ENCODE measurements at regions not wholly inside any gene's neighbourhood (a gene's known extent, or its start where the extent isn't known, plus 50 kb on each side); places are given as distances from the start of the nearest gene placed in this dataset.

DNA sequence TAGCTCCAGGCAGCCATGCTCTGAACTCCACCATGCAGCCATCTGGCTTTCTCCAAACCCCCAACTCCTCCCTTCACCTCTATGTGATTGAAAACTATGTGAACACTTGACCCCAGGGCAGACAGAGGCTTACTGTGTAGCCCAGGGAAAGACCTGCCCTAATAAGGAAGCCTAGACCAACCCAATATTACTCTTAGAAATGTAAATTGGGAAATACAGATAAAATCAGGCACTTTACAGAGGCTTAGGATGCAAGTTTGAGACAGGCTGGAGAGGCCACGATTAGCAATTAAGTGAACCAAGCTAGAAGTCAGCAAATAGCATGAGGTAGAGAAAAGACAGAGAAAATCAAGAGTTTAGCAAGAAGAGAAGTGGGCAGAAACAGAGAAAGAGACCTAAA is 141.7 kb upstream of the ABCA1 start:
- no peaks in the 10 kb centered on the region for H3K79me2 ChIP-seq
- no peaks in the 10 kb centered on the region for H3K27me3 ChIP-seq
- WGBS (ENCODE audit: low lambda C conversion rate, missing lambda C conversion rate) = 18% methylated on average over 1 of the region's 1 CpG
- no peaks in the 10 kb centered on the region for H4K20me1 ChIP-seq (ENCODE audit: insufficient read depth, poor library complexity, severe bottlenecking)
- no peak for DNase-seq (ENCODE audit: low spot score)
- no peak overlapping the region for H3K4me3 ChIP-seq
- H3K36me3 ChIP-seq (replicated peaks; ENCODE audit: insufficient read depth, low read depth) = no peaks in the 10 kb centered on the region
- no peak overlapping the region for H3K27ac ChIP-seq
- no peak overlapping the region for H2AFZ ChIP-seq
- H3K4me2 ChIP-seq = no peak overlapping the region
- H3K4me1 ChIP-seq (ENCODE audit: insufficient read depth) = peaks cover 14% of the 10 kb centered on the region
- no peaks in the 10 kb centered on the region for H3K9me2 ChIP-seq (replicated peaks; ENCODE audit: insufficient read depth)
- H3K9me3 ChIP-seq (ENCODE audit: low read depth) = no peaks in the 10 kb centered on the region
- TF ChIP-seq EZH2 (IDR thresholded peaks at IDR 0.05; ENCODE audit: borderline replicate concordance) (no peak), EZH2phosphoT487 (IDR thresholded peaks at IDR 0.05; ENCODE audit: low read depth, severe bottlenecking, unreplicated experiment) (no peak), CTCF (IDR thresholded peaks at IDR 0.05; ENCODE audit: poor library complexity) (no peak)

- Histone ChIP-seq H3K27me3 (no peaks in the 10 kb centered on the region), H3K4me2 (no peak overlapping the region), H3K27ac (no peak overlapping the region), H3K36me3 (replicated peaks; ENCODE audit: insufficient read depth, low read depth) (no peaks in the 10 kb centered on the region), H4K20me1 (ENCODE audit: insufficient read depth, poor library complexity, severe bottlenecking) (no peaks in the 10 kb centered on the region), H3K9me2 (replicated peaks; ENCODE audit: insufficient read depth) (no peaks in the 10 kb centered on the region), H3K9me3 (ENCODE audit: low read depth) (no peaks in the 10 kb centered on the region), H2AFZ (no peak overlapping the region), H3K79me2 (no peaks in the 10 kb centered on the region), H3K4me1 (ENCODE audit: insufficient read depth) (peaks cover 9% of the 10 kb centered on the region), H3K4me3 (no peak overlapping the region)
- WGBS (ENCODE audit: low lambda C conversion rate, missing lambda C conversion rate) = 86% methylated on average over 4 of the region's 4 CpGs
- DNase-seq (ENCODE audit: low spot score) = no peak
- TF ChIP-seq EZH2phosphoT487 (IDR thresholded peaks at IDR 0.05; ENCODE audit: low read depth, severe bottlenecking, unreplicated experiment) (no peak), EZH2 (IDR thresholded peaks at IDR 0.05; ENCODE audit: borderline replicate concordance) (no peak), CTCF (IDR thresholded peaks at IDR 0.05; ENCODE audit: poor library complexity) (no peak)
These were observed 142.2 kb upstream of the ABCA1 start for GRCh38 chr9:105070176-105070575.

- no peaks in the 10 kb centered on the region for H3K9me2 ChIP-seq (replicated peaks; ENCODE audit: insufficient read depth)
- no peaks in the 10 kb centered on the region for H3K9me3 ChIP-seq (ENCODE audit: low read depth)
- no peaks in the 10 kb centered on the region for H3K27me3 ChIP-seq
- TF ChIP-seq CTCF (IDR thresholded peaks at IDR 0.05; ENCODE audit: poor library complexity) (no peak), EZH2 (IDR thresholded peaks at IDR 0.05; ENCODE audit: borderline replicate concordance) (no peak), EZH2phosphoT487 (IDR thresholded peaks at IDR 0.05; ENCODE audit: low read depth, severe bottlenecking, unreplicated experiment) (no peak)
- H4K20me1 ChIP-seq (ENCODE audit: insufficient read depth, poor library complexity, severe bottlenecking) = no peaks in the 10 kb centered on the region
- no peak overlapping the region for H3K4me2 ChIP-seq
- no peak overlapping the region for H2AFZ ChIP-seq
- no peak overlapping the region for H3K4me3 ChIP-seq
- H3K4me1 ChIP-seq (ENCODE audit: insufficient read depth) = peaks cover 8% of the 10 kb centered on the region
- no peaks in the 10 kb centered on the region for H3K36me3 ChIP-seq (replicated peaks; ENCODE audit: insufficient read depth, low read depth)
- H3K27ac ChIP-seq = no peak overlapping the region
- no peaks in the 10 kb centered on the region for H3K79me2 ChIP-seq
- no peak for DNase-seq (ENCODE audit: low spot score)
These were observed 144.5 kb upstream of the ABCA1 start for GRCh38 chr9:105072476-105072875.

DNA sequence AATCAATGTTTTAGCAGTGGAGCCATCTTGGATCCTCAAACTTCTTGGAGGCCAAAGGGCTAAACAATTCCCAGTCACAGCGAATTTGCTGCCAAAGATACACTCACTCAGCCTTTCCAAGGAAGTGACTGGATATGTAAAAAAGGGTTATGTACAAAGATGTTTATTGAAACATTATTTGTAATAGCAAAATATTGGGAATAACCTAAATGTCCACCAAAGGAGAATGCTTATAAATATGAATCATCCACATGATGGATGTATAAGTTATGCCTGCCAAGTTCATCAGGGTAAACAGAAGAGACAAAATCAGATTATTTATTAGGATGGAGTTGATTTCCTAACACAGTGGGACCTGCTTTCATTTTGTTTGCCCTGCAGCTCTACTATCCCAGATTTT is 145.2 kb upstream of the ABCA1 start:
- TF ChIP-seq EZH2phosphoT487 (IDR thresholded peaks at IDR 0.05; ENCODE audit: low read depth, severe bottlenecking, unreplicated experiment) (no peak), EZH2 (IDR thresholded peaks at IDR 0.05; ENCODE audit: borderline replicate concordance) (no peak), CTCF (IDR thresholded peaks at IDR 0.05; ENCODE audit: poor library complexity) (no peak)
- Histone ChIP-seq H3K36me3 (replicated peaks; ENCODE audit: insufficient read depth, low read depth) (no peaks in the 10 kb centered on the region), H3K9me2 (replicated peaks; ENCODE audit: insufficient read depth) (no peaks in the 10 kb centered on the region), H3K27ac (no peak overlapping the region), H3K4me1 (ENCODE audit: insufficient read depth) (peaks cover 8% of the 10 kb centered on the region), H2AFZ (no peak overlapping the region), H3K27me3 (no peaks in the 10 kb centered on the region), H4K20me1 (ENCODE audit: insufficient read depth, poor library complexity, severe bottlenecking) (no peaks in the 10 kb centered on the region), H3K9me3 (ENCODE audit: low read depth) (no peaks in the 10 kb centered on the region), H3K79me2 (no peaks in the 10 kb centered on the region), H3K4me3 (no peak overlapping the region), H3K4me2 (no peak overlapping the region)
- no peak for DNase-seq (ENCODE audit: low spot score)
- 94% methylated on average over 1 of the region's 1 CpG for WGBS (ENCODE audit: low lambda C conversion rate, missing lambda C conversion rate)
